Hematopoietic multipotent progenitor cell treated with erythropoietin and hydrocortisone succinate and interleukin-3 and kit ligand, for 4 days (in vitro differentiated cells): ENCODE measurements at regions not wholly inside any gene's neighbourhood (a gene's known extent, or its start where the extent isn't known, plus 50 kb on each side); places are given as distances from the start of the nearest gene placed in this dataset.
A peak's percentile ranks its signal among the peaks of the same experiment; 100 is the strongest.

Experiments used
- DNase-seq: peaks from one replicate; pipeline ENCODE4 v3.0.0-alpha.2; 2015

DNA sequence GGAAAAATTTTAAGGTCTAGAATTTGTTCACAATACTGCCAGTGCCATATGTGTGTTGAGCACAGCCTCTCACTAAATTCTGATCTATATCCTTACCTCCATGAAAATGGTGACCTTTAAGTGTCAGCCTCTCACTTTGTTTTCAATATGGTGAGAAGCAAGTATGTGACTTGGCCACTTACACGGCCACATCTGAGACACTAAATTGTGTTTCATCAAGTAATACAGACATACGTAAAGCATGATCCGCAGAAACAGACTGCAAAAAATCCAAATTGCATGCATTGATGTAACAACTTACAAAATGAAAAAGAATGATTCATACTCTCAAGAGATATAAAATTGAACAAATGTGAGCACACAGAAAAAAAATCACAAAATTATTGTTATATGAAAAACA lies 55.2 kb upstream of the UGP2 start:
- no peak for DNase-seq

DNA sequence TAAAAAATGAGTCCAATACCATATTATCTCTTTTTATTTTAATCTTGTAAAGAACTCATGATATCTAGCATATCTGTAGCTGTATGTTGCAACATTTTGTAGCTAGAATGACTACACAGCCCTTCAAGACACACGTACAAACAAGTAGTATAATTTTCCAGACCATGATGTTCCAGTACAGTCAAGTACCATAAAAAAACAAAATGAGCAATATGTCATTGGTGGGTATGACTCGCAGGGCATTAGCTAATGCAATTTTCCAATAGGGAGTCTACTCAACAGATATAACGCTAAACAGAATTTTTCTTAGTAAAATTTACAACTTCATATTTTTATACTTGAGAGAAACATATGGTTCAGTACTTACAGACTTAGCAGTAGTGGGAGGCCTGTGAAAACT lies 53.6 kb upstream of the UGP2 start:
- peak; percentile 7 for DNase-seq

GRCh38 chr2:63789338-63790020 lies 52.2 kb upstream of the UGP2 start:
- no peak for DNase-seq

DNA sequence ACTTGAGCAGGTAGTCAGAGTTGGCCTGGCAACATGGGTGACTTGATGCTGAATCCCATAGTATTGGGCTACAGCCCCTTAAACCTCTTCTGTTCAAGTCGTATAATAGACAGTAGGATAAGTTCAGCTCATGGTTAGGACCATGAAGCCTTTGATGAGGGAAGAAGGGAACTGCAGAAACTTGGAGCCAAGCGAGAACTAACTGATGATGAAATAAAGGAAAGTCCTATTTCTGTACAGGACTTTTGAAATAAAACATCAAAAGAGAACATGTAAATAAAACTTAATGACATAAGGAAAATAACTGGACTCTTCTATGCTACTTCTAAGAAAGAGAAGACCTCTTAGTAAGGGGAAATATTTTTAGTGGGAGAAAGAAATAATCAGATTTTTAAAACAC lies 51.2 kb upstream of the UGP2 start:
- no peak for DNase-seq

DNA sequence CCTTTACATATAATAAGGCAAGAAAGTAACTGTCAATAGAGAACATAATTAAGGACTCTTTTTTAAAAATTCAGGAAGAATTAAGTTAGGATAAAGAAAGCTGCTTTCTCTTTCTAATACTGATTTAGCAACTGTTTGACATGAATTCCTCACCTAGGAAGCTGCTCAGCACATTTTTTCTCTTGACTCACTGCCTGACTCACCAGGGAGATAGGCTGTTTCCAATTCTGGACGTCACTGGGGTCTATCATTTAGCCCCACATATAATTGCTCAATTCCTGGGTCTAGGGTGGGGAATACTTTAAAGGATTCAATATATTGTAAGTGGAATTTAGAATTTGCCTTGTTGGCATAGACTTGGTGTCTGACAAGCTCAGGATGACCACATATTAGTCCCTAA lies 50.8 kb upstream of the UGP2 start:
- no peak for DNase-seq

DNA sequence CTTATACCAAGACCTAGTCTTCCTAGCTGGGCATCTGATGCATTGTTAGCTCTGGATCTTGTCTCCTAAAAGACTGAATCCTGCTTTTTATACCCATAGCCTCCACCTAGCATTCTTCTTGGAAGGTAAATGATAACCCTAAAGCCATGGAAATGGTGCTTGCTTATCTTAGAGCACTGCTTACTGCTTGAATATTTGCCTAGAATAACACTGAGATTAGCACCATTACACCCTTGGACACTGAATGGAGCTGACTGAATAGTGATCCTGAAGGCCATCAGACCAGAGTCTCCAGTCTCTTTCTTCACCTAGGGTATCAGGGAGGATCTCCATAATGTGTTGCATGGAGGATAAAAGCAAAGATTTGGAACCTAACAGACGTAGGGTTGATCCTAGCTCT lies 50.3 kb upstream of the UGP2 start:
- DNase-seq: no peak
